Glomerular visceral epithelial cell (primary cell): ENCODE measurements at regions not wholly inside any gene's neighbourhood (a gene's known extent, or its start where the extent isn't known, plus 50 kb on each side); places are given as distances from the start of the nearest gene placed in this dataset.
"Not testable (repeated sequence)": the region's sequence is repeated elsewhere in the genome, so short reads cannot be mapped to it uniquely, and the experiment has no call there.

ENCODE experiments used
- DNase-seq: peaks from one replicate; pipeline ENCODE4 v3.0.0-alpha.2; 2016; ENCODE audit errors: extremely low spot score

DNA sequence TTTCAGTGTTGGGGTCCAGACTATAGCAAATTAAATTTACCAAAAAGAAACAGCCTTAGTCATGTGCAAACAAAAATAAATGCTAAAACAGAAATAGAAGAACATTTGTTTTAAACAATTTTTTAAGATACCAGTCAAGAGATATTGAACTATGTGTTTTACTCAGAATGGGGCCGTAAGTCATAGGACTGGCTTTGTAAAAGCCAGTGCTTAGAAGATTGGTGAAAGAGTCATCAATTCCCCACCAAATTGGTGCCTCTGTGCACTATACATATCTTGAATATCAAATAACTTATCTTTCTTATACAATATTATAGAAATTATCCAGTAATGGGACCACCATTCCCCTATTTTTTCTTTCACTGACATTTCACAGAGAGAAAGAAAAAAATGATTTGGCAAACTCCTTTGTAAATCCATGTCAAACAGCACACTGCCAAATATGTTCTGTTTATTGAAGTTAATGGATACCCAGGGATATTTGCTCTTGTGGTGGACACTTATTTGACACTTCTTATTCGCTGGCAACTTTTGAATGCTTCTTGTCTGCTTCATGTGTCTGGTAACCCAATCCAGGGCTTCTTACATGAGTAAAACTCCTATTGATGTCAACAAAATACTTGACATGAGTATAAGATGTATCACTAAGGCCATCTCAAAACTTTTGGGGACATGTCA is 145.7 kb upstream of the PKN2 start:
- no peak for DNase-seq

DNA sequence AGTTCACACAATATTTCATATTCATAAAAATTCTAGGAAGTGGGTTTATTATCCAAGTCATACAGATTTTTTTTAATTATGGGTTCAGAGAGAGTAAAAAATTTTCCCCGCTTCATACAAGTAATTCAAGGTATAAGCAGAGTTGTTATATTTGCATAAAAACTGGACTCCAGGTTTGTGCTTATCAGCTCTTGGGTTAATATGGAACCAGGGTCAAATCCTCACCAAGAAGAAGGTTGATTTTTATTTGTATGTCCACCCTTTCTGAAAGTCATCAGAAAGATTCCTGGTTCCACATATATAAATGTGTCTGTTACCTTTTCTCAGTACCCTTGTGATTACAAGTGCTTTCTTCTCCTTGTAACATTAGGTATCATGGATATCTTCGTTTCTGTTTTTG is 143.8 kb upstream of the PKN2 start:
- no peak for DNase-seq

DNA sequence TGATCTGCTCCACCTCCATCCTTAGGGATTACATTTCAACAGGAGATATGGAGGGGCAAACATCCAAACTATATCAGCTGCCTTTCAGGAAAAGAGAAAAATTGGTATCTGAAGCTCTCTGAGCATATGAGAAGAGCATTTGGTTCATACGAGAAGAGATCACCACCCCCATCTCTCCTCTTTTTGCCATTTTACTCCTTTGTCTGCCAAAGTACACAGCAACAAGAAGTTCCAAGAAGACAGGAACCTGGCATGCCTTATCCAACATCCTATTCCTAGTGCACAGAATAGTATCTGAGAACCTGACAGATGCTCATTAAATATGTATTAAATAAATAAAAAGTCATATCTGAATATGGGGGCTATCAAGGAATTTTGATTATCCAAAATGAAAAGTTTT is 142.5 kb upstream of the PKN2 start:
- no peak for DNase-seq

DNA sequence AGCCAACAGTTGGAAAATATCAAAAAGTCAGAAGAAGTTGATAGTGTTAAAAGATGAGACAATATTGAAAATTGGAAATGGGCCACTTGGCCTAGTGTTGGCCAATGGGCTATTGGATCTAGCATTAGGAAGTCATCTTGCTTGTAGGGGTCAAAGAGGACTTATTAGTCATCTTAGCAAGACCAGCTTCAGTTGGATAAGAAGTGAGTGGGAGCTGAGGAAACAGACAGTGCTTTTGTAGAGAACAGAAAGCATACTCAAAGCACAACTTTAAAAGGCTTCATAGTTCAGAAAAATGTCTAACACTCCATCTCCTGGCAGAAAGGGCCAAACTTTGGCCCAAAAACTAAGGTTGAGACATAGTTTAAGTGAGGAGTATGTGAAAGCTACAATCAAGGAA is 139.9 kb upstream of the PKN2 start:
- DNase-seq: no peak

DNA sequence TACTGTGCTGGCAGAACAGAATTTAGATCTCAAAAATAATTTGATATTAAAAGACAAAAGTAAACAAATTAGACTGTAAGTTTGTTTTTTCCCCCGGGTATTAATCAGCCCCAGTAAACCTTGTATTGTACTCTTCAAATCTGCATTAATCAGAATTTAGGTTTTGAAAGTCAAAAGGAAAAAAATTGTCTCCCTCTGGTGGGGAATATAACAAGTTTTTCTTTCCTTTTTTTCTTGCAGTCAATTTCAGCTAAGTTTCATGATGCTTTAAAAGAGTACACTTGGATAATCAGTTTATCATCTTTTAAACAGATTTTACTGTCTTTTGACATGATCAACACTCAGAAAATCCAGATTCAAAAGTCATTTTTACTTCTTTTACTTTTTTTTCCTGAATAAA is 134.5 kb upstream of the PKN2 start:
- DNase-seq: no peak

DNA sequence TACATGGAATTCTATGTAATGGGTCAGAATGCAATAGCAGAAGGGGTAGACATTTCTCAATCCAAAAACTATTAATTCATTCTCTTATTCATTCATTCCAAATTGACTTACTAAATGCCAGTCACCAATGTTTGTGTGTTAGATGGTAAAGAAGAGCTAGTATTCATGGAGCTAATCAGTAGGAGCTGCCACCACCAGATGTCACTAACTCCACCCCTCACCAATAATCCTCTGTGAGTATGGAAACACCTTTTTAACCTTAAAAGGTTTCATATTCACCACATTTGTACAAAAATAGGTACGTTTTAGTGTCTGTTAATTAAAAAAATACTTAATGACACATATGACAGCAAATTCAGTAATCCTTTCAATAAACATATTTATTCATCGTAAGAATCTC is 131.8 kb upstream of the PKN2 start:
- no peak for DNase-seq

DNA sequence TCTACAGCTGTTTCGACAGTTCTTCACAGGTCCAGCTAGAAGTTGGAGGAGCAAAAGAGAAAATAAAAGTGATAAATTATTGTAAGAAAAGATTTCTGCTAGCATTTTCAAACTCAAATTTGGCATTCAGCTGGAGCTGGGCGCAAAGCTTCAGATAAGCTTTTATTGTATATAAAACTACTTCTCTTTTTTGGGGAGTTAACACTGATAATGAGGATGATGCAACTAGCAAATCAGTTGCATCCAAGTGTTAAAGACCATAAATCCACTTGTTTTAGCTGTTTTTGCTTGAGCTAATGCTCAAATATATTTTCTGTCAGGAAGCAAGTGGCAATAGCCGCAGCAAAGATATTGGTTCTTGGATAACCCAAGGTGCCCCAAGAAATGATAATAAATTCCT is 127.1 kb upstream of the PKN2 start:
- no peak for DNase-seq

DNA sequence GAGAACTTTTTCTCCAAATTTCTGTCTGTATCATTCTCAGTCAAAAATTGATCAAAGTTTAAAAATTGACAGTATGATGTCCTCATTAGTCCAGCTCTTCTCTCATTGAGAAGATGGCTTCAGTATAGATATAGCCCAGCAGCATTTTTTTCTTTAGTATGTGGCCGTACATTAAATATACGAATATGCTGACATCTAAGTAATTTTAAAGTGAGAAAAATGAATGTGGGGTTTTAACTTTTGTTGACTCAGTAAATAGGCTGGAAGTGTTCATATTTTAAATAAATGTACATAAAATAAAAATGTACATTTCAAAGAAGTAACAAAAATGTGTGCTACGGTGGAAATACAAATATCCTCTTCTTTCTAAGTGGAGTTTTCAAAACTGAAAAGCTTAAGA is 123.5 kb upstream of the PKN2 start:
- no peak for DNase-seq

DNA sequence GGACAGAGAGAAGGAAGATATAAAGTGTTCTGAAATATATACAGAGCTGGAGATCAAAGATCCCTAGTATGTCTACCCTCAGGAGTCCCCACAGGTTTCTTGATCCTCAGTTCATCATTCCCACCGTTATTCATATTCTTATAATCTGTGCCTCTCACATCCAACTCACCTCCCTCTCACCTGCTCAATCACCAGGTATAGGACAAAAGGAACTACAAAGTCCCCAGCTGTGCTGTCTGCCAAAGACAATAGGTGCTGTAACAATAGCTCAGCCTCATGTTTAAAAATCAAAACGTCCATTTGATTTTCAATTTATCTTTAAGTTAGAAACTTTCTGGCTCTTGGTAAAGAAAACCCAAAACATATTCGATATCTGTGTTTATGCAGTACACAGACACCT is 121.1 kb upstream of the PKN2 start:
- DNase-seq: no peak

DNA sequence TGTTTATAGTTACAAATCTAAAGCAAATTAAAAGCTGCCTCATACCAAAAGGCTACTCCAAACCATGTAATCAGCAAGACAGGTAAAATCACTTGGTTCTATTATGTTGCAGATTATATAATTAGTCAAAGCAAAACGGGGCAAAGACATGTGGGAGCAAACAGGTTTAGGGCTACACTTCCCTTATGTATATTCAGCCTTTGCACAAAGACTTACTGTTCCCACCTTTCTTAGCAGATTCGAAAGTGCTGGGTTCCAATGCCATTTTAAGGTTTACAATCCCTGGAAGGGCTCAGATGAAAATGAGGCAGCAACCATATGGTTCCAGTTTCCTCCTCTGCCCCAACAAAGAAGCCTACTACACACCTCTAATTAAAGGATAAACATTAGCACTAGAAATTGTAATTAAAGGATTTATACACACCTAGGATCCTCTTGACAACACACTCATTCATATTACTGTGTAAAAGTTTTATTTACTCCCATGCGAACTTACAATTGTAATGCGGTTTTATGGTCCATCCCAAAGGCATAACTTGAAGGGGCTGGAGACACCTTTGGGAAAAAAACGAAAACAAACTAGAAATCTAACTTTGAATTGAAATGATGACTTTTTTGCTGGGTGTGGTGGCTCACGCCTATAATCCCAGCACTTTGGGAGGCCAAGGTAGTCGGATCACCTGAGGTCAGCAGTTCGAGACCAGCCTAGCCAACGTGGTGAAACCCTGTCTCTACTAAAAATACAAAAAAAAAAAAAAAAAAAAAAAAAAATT is 117.3 kb upstream of the PKN2 start:
- no peak for DNase-seq

DNA sequence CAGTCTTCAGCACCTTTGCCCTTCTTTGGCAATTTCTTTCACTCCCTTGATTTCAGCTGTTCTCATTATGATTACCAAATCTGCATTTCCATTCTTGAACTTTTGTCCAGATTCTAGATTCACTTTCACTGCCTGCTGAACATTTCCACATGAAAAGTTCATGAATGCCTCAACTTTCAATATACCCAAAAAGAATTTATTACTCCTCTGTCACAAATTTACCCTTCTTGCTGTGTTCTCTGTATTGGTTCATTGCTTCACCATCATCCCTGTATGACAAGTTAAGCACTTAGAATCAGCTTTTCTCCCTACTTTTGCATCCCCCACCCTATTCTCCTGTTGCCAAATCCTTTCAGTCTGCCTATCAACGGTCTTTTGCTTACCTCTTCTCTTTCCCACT is 112.6 kb upstream of the PKN2 start:
- DNase-seq: no peak

DNA sequence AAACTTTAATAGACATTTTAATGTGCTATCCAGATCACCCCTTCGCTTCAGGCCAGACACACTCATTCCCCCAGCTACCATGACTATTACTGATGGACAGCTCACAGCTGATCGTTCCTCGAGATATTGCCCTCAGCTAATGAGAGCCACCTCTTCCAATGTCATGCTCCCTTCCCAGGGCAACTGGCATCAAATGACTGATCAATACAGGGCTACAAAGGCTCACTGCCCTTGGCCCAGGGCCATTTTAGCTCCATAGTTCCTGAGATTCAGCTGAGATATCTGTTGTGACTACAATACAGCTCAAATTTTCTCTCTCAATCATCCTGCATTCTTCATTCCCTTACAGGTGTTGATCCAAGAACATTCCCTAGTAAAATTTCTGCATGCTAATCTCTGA is 104.5 kb upstream of the PKN2 start:
- no peak for DNase-seq

DNA sequence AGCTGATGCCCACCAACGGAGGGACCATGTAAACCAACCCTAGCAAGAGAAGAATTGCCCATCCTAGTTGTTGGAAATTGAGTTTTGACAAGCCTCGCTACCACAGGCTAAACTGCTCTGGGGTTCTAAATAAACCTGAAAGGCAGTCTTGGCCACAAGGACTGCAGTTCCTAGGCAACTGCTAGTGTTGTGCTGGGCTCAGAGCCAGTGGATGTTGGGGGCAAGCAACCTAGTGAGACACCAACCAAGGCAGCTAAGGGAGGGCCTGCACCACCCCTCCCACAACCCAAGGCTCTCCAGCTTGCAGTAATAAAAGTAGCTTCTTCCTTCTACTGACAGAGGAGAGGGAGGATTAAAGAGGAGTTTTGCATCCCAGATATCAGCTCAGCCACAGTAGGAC is 102.4 kb upstream of the PKN2 start:
- DNase-seq: no peak

DNA sequence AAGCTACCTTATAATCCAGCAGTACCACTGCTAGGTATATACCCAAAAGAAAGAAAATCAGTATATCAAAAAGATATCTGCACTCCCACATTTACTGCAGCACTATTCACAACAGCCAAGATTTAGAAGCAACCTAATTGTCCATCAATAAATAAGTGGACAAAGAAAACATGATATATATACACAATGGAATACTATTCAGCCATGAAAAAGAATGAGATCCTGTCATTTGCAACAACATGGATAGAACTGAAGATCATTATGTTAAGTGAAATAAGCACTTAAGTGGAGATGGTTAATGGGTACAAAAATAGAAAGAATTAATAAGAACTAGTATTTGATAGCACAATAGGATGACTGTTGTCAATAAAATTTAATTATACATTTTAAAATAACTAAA is 90.7 kb upstream of the PKN2 start:
- no peak for DNase-seq

DNA sequence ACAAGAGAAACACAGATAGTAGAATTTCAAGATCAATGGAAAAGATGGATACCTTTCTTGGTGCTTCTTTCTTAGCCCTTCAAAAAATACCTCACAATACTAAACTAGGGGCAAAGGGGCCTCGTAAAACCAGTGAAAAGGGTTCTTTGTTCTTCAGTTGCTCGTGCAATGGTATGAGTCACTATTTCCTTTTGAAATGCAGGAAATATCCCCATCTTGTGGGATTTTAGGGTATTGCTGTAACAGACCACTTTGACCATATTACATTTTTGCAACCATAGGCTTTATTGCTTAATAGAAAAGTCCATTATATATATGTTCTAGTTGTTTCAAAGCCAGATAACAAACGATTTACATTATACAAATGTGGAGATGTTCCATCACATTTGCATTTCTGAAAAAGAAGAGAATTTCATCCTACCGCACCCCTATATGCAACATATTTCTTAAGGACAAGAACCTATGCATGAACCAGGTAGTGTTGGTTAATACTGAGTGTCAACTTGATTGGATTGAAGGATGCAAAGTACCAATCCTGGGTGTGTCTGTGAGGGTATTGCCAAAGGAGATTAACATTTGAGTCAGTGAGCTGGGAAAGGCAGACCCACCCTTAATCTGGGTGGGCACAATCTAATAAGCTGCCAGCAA is 88.6 kb upstream of the PKN2 start:
- peak; percentile 8 for DNase-seq

DNA sequence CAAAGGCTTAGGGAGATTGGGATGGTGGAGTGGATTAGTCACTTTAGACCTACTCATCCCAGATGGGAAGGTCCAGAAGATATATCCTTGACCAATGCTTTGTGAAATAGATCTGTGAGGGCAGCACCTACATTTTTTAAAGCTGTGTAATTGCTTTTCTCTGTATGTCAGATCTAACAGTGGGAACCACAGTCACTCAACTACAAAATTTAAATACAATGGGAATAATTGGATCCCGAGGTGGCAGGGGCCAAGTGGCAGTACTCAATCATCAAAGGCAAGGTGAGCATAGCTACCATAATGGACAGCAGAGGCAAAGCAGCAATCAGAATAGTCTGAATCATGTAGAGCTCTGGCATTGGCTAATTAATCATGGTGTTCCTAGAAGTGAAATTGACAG is 86.1 kb upstream of the PKN2 start:
- not testable (repeated sequence) for DNase-seq

DNA sequence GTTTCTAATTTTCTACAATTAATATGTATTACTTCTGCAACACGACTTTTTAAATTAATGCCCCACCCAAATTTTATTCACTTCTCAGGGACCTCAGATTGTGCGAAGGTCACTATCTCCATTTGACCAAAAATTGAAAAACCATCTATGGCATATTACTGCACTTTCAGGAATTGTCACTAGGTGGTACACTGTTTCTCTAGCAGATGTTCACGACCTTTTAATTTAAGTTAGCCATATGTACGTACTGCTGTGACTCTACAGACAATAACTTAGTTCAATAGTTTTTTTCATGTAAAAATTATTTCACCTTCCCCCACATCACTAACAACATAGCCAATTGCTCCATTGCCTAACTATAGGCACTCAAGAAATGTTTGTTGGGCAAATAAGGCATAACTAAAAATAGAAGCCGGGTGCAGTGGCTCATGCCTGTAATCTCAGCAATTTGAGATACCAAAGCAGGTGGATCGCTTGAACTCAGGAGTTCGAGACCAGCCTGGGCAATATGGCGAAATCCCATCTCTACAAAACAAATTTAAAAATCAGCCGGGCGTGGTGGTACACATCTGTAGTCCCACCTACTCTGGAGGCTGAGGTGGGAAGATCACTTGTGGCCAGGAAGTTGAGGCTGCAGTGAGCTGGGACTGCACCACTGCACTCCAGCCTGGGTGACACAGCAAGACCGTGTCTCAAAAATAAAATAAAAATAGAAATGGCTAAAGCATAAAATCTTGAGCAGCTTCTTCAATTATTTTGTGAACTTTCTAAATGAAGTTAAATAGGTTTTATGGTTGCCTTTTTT is 75.7 kb upstream of the PKN2 start:
- DNase-seq: peak; percentile 34

DNA sequence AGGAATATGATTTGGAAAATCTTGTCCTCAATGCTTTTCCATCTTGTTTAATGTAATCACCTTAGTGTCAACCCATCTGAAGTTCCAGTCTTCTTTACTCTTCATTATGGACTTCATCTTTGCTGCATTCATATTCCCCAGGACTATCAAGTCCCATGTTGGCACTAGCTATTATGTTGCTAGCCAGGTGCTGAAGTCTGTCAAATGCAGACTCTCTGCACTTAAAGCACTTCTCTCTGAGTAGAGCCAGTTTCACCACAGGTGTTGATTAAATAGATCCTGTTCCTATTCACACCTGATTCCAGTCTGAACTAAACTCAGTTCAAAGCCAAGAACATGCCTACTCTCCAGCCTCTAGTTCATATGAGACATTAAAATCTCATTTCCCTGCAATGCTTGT is 75.0 kb upstream of the PKN2 start:
- DNase-seq: no peak

DNA sequence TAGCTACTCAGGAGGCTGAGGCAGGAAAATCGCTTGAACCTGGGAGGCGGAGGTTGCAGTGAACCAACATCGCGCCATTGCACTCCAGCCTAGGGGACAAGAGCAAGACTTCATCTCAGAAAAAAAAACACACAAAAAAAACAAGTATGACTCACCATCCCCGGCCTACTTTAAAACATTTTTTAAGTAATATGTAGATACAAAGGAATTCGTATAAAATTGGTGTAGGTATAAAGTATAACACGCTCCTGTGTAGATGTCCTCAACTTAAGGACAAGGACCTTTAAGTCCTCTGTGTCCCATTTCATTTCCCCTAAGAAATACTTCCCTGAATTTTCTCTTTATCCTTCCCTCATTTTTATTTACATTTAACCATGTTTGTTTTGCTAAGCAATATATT is 73.4 kb upstream of the PKN2 start:
- no peak for DNase-seq

DNA sequence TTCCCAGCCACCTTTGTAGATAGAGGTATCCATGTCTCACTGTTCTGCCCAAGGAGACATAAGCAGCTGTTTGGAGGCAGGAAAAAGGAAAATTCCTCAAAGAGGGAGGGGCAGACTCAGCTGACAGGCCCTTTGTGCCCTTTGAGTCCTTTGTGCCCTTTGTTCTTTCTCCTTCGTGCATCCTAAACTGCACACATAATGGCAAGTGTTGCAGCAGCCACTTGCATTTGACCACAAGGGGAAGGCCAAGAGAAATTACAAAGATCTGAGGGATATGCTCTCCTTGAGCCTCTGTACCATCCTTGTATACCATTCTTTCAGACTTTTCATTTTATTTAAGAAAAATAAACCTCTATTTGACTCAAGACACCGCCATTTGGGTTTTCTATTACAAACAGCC is 71.8 kb upstream of the PKN2 start:
- no peak for DNase-seq

DNA sequence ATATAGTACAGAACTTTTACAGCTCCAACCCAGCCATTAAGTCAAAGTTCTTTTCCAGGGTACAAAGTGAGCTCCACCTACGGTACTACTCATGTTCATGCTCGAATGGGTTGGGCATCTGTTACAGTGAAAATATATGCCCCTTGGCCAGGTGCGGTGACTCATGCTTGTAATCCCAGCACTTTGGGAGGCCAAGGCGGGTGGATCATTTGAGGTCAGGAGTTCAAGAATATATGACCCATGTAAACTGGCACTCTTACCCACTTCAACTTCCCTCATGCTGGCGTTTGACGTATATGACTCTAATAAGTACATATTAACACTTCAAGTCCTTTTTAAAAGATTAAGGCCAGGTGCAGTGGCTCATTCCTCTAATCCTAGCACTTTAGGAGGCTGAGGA is 71.3 kb upstream of the PKN2 start:
- DNase-seq: peak; percentile 69

DNA sequence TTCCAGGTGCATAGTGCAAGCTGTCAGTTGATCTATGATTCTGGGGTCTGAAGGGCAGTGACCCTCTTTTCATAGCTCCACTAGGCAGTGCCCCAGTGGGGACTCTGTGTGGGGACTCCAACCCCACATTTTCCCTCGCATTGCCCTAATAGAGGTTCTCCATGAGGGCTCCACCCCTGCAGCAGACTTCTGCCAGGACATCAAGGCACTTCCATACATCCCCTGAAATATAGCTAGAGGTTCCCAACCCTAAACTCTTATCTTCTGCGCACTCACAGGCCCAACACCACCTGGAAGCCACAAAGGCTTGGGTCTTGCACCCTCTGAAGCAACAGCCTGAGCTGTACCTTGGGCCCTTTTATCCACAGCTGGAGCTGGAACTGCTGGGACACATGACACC is 65.7 kb upstream of the PKN2 start:
- no peak for DNase-seq
